ENCODE measurements at regions not wholly inside any gene's neighbourhood (a gene's known extent, or its start where the extent isn't known, plus 50 kb on each side); places are given as distances from the start of the nearest gene placed in this dataset.
"Not testable (repeated sequence)": the region's sequence is repeated elsewhere in the genome, so short reads cannot be mapped to it uniquely, and the experiment has no call there.

GRCh38 chr18:1746131-1746530, 825.2 kb downstream of the METTL4 start:
- DNase-seq, result no peak

GRCh38 chr18:1751249-1751648, 820.1 kb downstream of the METTL4 start:
- DNase-seq, result no peak

- no peak for DNase-seq
Observed at GRCh38 chr18:1760901-1761300, 810.4 kb downstream of the METTL4 start.

- no peak for DNase-seq
Observed at GRCh38 chr18:1774261-1774660, 797.0 kb downstream of the METTL4 start.

GRCh38 chr18:1777843-1778242, 793.5 kb downstream of the METTL4 start:
- DNase-seq, result no peak

GRCh38 chr18:1778496-1779178, 792.7 kb downstream of the METTL4 start:
- DNase-seq, result no peak

- DNase-seq, result no peak
Observed at GRCh38 chr18:1779587-1779986, 791.7 kb downstream of the METTL4 start.

GRCh38 chr18:1784113-1784512, 787.2 kb downstream of the METTL4 start:
- DNase-seq, result no peak

GRCh38 chr18:1785980-1786379, 785.3 kb downstream of the METTL4 start:
- DNase-seq, result not testable (repeated sequence)

GRCh38 chr18:1796636-1797035, 774.7 kb downstream of the METTL4 start:
- DNase-seq, result no peak

- no peak for DNase-seq
Observed at GRCh38 chr18:1797235-1797634, 774.1 kb downstream of the METTL4 start.

GRCh38 chr18:1805521-1805920, 765.8 kb downstream of the METTL4 start:
- DNase-seq, result no peak

- no peak for DNase-seq
Observed at GRCh38 chr18:1806884-1807615, 764.3 kb downstream of the METTL4 start.

GRCh38 chr18:1811282-1811681, 760.0 kb downstream of the METTL4 start:
- no peak for DNase-seq

GRCh38 chr18:1825296-1825695, 746.0 kb downstream of the METTL4 start:
- peak; percentile 4 for DNase-seq

GRCh38 chr18:1840878-1841277, 730.4 kb downstream of the METTL4 start:
- no peak for DNase-seq

- DNase-seq, result no peak
Observed at GRCh38 chr18:1846640-1847039, 724.7 kb downstream of the METTL4 start.

GRCh38 chr18:1848716-1849115, 722.6 kb downstream of the METTL4 start:
- DNase-seq, result no peak

- DNase-seq, result no peak
Observed at GRCh38 chr18:1849386-1849785, 721.9 kb downstream of the METTL4 start.

- not testable (repeated sequence) for DNase-seq
Observed at GRCh38 chr18:1857281-1857680, 714.0 kb downstream of the METTL4 start.

- DNase-seq, result no peak
Observed at GRCh38 chr18:1861473-1861872, 709.8 kb downstream of the METTL4 start.

- no peak for DNase-seq
Observed at GRCh38 chr18:1865869-1866268, 705.4 kb downstream of the METTL4 start.

GRCh38 chr18:1872274-1872673, 699.0 kb downstream of the METTL4 start:
- no peak for DNase-seq

- peak; percentile 7 for DNase-seq
Observed at GRCh38 chr18:1875219-1875618, 696.1 kb downstream of the METTL4 start.

- no peak for DNase-seq
Observed at GRCh38 chr18:1884623-1885022, 686.7 kb downstream of the METTL4 start.

Measured in eye (tissue), 1 donor.